ENCODE measurements at regions not wholly inside any gene's neighbourhood (a gene's known extent, or its start where the extent isn't known, plus 50 kb on each side); places are given as distances from the start of the nearest gene placed in this dataset.

DNA sequence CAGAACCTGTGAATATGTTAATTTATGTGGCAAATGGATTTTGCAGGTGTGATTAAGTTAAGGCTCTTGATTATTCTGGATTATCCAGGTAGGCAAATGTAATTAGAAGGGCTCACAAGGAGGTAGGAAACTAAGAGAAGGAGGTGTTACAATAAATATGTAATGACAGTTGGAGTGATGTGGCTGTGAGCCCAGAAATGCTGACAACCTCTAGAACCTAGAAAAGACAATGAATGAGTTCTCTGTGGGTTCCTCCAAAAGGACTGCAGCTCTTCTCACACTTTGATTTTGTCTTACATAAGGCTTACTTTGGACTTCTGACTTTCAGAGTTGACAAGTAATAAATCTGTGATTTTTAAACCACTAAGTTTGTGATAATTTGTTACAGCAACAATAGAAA lies 406.6 kb upstream of the EPHA7 start:
- TF ChIP-seq, protein P1, sequence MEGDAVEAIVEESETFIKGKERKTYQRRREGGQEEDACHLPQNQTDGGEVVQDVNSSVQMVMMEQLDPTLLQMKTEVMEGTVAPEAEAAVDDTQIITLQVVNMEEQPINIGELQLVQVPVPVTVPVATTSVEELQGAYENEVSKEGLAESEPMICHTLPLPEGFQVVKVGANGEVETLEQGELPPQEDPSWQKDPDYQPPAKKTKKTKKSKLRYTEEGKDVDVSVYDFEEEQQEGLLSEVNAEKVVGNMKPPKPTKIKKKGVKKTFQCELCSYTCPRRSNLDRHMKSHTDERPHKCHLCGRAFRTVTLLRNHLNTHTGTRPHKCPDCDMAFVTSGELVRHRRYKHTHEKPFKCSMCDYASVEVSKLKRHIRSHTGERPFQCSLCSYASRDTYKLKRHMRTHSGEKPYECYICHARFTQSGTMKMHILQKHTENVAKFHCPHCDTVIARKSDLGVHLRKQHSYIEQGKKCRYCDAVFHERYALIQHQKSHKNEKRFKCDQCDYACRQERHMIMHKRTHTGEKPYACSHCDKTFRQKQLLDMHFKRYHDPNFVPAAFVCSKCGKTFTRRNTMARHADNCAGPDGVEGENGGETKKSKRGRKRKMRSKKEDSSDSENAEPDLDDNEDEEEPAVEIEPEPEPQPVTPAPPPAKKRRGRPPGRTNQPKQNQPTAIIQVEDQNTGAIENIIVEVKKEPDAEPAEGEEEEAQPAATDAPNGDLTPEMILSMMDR (IDR thresholded peaks at IDR 0.05): no peak
- no peak for TF ChIP-seq POLR2A (IDR thresholded peaks at IDR 0.05)

Measured in right lobe of liver (tissue), 4 donors.